WTC11 (cell line): ENCODE measurements at regions not wholly inside any gene's neighbourhood (a gene's known extent, or its start where the extent isn't known, plus 50 kb on each side); places are given as distances from the start of the nearest gene placed in this dataset.

Experiments used
- ATAC-seq: fragments of 200-7000 bp; cut with Tn5 transposase; 2 replicates; pipeline ENCODE4 v1.10.0; 2021; ENCODE audit warnings: mild to moderate bottlenecking, moderate library complexity
- CTCF ChIA-PET: fragments of 300-600 bp; sonication (Branson Sonifier 250); formaldehyde crosslinking; loops from one replicate; lab custom pipeline; 2021; ENCODE audit warnings: antibody characterized with exemption; lab: Charles Lee
- POLR2A ChIA-PET: fragments of 350-600 bp; sonication (Branson Sonifier 250); formaldehyde crosslinking; loops from one replicate; lab custom pipeline; 2021; ENCODE audit warnings: antibody characterized with exemption; lab: Charles Lee
- DNase-seq: peaks from one replicate; pipeline ENCODE4 v3.0.0; 2021; ENCODE audit warnings: low spot score
- H3K27ac Mint-ChIP-seq: 2 replicates; pipeline ENCODE4 v1.8.0; 2021; ENCODE audit warnings: mixed read lengths
- H3K27me3 Mint-ChIP-seq: 2 replicates; pipeline ENCODE4 v1.8.0; 2021; ENCODE audit warnings: low read depth, mild to moderate bottlenecking, moderate library complexity, mixed read lengths
- H3K36me3 Mint-ChIP-seq: 2 replicates; pipeline ENCODE4 v1.8.0; 2021; ENCODE audit warnings: mixed read lengths
- H3K4me1 Mint-ChIP-seq: 2 replicates; pipeline ENCODE4 v1.8.0; 2022; ENCODE audit warnings: mixed read lengths
- H3K4me3 Mint-ChIP-seq: 2 replicates; pipeline ENCODE4 v1.8.0; 2021; ENCODE audit warnings: mild to moderate bottlenecking, moderate library complexity, mixed read lengths
- H3K9me3 Mint-ChIP-seq: 2 replicates; pipeline ENCODE4 v1.8.0; 2021; ENCODE audit warnings: mixed read lengths
- ARID4B ChIP-seq: sonication (generic); formaldehyde crosslinking; IDR thresholded peaks from 2 replicates; pipeline ENCODE4 v1.8.0; 2023; ENCODE audit warnings: missing genetic modification reagents, mild to moderate bottlenecking, borderline replicate concordance
- ATF1 ChIP-seq: sonication (generic); formaldehyde crosslinking; IDR thresholded peaks from 2 replicates; pipeline ENCODE4 v1.8.1; 2023; ENCODE audit warnings: mild to moderate bottlenecking, moderate library complexity, missing genetic modification reagents
- CBFB ChIP-seq: sonication (generic); formaldehyde crosslinking; IDR thresholded peaks from 2 replicates; pipeline ENCODE4 v1.8.1; 2022; ENCODE audit warnings: mild to moderate bottlenecking, low read depth, missing genetic modification reagents
- CREM ChIP-seq: sonication (generic); formaldehyde crosslinking; IDR thresholded peaks from 2 replicates; pipeline ENCODE4 v1.8.1; 2022; ENCODE audit warnings: mild to moderate bottlenecking, missing genetic modification reagents, moderate library complexity
- CTCF ChIP-seq: fragments of 200-600 bp; IDR thresholded peaks from 2 replicates; pipeline ENCODE4 v1.8.0; 2022; ENCODE audit warnings: antibody characterized with exemption
- ESRRA ChIP-seq: sonication (generic); formaldehyde crosslinking; IDR thresholded peaks from 2 replicates; pipeline ENCODE4 v1.8.1; 2022; ENCODE audit warnings: mild to moderate bottlenecking, missing genetic modification reagents, borderline replicate concordance
- KAT7 ChIP-seq: sonication (generic); formaldehyde crosslinking; IDR thresholded peaks from 2 replicates; pipeline ENCODE4 v1.8.1; 2023; ENCODE audit warnings: missing genetic modification reagents, mild to moderate bottlenecking, borderline replicate concordance
- NFATC4 ChIP-seq: fragments of 250-450 bp; sonication (Bioruptor Pico); IDR thresholded peaks from 2 replicates; pipeline ENCODE4 v1.9.0; 2021; ENCODE audit warnings: mild to moderate bottlenecking
- NR1H2 ChIP-seq: sonication (generic); formaldehyde crosslinking; IDR thresholded peaks from 2 replicates; pipeline ENCODE4 v1.9.0; 2021; ENCODE audit warnings: mild to moderate bottlenecking, moderate library complexity, missing genetic modification reagents
- PREB ChIP-seq: sonication (generic); formaldehyde crosslinking; IDR thresholded peaks from 2 replicates; pipeline ENCODE4 v1.8.1; 2022; ENCODE audit warnings: mild to moderate bottlenecking, missing genetic modification reagents, moderate library complexity, borderline replicate concordance
- STAT6 ChIP-seq: sonication (generic); formaldehyde crosslinking; conservative IDR thresholded peaks from 2 replicates; pipeline ENCODE4 v1.8.1; 2023; ENCODE audit warnings: mild to moderate bottlenecking, low read depth, missing genetic modification reagents, moderate library complexity
- ZNF219 ChIP-seq: sonication (generic); formaldehyde crosslinking; IDR thresholded peaks from 2 replicates; pipeline ENCODE4 v1.8.0; 2023; ENCODE audit warnings: missing genetic modification reagents, mild to moderate bottlenecking, borderline replicate concordance
- ZNF263 ChIP-seq: sonication (generic); formaldehyde crosslinking; IDR thresholded peaks from 2 replicates; pipeline ENCODE4 v1.8.1; 2022; ENCODE audit warnings: low read depth, mild to moderate bottlenecking, moderate library complexity, missing genetic modification reagents
- ZNF532 ChIP-seq: fragments of 250-450 bp; sonication (Bioruptor Pico); IDR thresholded peaks from 2 replicates; pipeline ENCODE4 v1.9.0; 2021; ENCODE audit warnings: mild to moderate bottlenecking, borderline replicate concordance

GRCh38 chr3:181174676-181175233, 185.2 kb upstream of the DNAJC19 start (continued):
- TF ChIP-seq ARID4B, result no peak
- no peak for TF ChIP-seq STAT6 (CRISPR knock-in tag)

GRCh38 chr3:181174022-181174421, 184.5 kb upstream of the DNAJC19 start:
- H3K9me3 Mint-ChIP-seq, result no peaks in the 10 kb centered on the region
- DNase-seq (no peak), ATAC-seq (no peak)
- no peak overlapping the region for H3K27ac Mint-ChIP-seq
- H3K36me3 Mint-ChIP-seq, result no peaks in the 10 kb centered on the region
- ChIA-PET CTCF (interaction anchor here (1.0 to 1.6 kb wide), 4 partner anchors 36 to 371 kb away, joined by 3 to 7 read pairs (median 3); no protein-coding TSS in a partner anchor), POLR2A (no interaction called here)
- peaks cover 13% of the 10 kb centered on the region for H3K4me1 Mint-ChIP-seq
- H3K4me3 Mint-ChIP-seq, result no peak overlapping the region
- TF ChIP-seq ZNF263 (CRISPR knock-in tag), result no peak
- TF ChIP-seq ZNF532 (CRISPR knock-in tag), result no peak
- no peak for TF ChIP-seq PREB (CRISPR knock-in tag)
- no peak for TF ChIP-seq NR1H2
- no peak for TF ChIP-seq CTCF
- no peak for TF ChIP-seq ZNF219 (CRISPR knock-in tag)
- no peak for TF ChIP-seq CBFB (CRISPR knock-in tag)
- no peak for TF ChIP-seq KAT7 (CRISPR knock-in tag)
- TF ChIP-seq ATF1, result no peak
- no peak for TF ChIP-seq CREM (CRISPR knock-in tag)
- TF ChIP-seq ESRRA, result no peak
- TF ChIP-seq NFATC4 (CRISPR knock-in tag), result no peak
- H3K27me3 Mint-ChIP-seq, result no peaks in the 10 kb centered on the region; the same call in 1 of the 2 replicates
